Small intestine (tissue), 7 donors: ENCODE measurements at regions not wholly inside any gene's neighbourhood (a gene's known extent, or its start where the extent isn't known, plus 50 kb on each side); places are given as distances from the start of the nearest gene placed in this dataset.
"Not testable (repeated sequence)": the region's sequence is repeated elsewhere in the genome, so short reads cannot be mapped to it uniquely, and the experiment has no call there.

ENCODE experiments used
- DNase-seq, 2 donors: peaks; one replicate each; pipeline versions ENCODE4 v3.0.0 to v3.0.0-alpha.2; 2013
- FAIRE-seq: peaks from 2 replicates; lab custom pipeline; 2012; peaks lifted over from hg19 to GRCh38; lab: Jason Lieb, UNC
- H3K27ac ChIP-seq, 3 donors: one replicate each; pipeline ENCODE4 v1.5.1; 2013; ENCODE audit warnings: low read length in 2 of 3, mild to moderate bottlenecking in 2 of 3, control low read depth in 1 of 3, inconsistent platforms in 1 of 3, low read depth in 1 of 3, moderate library complexity in 1 of 3
- H3K27me3 ChIP-seq, 3 donors: one replicate each; pipeline ENCODE4 v1.6.1; 2013; ENCODE audit warnings: low read length in 3 of 3, inconsistent platforms in 1 of 3; ENCODE audit not compliant: control insufficient read depth in 3 of 3, insufficient read depth in 3 of 3
- H3K36me3 ChIP-seq, 3 donors: one replicate each; pipeline ENCODE4 v1.6.1; 2013; ENCODE audit warnings: low read length in 3 of 3, inconsistent platforms in 1 of 3, low read depth in 1 of 3, mild to moderate bottlenecking in 1 of 3, moderate library complexity in 1 of 3; ENCODE audit not compliant: control insufficient read depth in 3 of 3, insufficient read depth in 2 of 3
- H3K4me1 ChIP-seq, 3 donors: one replicate each; pipeline ENCODE4 v1.6.1; 2013; ENCODE audit warnings: low read length in 2 of 3, inconsistent platforms in 1 of 3, low read depth in 1 of 3, mild to moderate bottlenecking in 1 of 3, moderate library complexity in 1 of 3; ENCODE audit not compliant: control insufficient read depth in 3 of 3, insufficient read depth in 2 of 3
- H3K4me3 ChIP-seq, 3 donors: one replicate each; pipeline ENCODE4 v1.5.1; 2013; ENCODE audit warnings: low read length in 3 of 3, control low read depth in 1 of 3, inconsistent platforms in 1 of 3, low read depth in 1 of 3, mild to moderate bottlenecking in 1 of 3, moderate library complexity in 1 of 3
- H3K9me3 ChIP-seq, 2 donors: one replicate each; pipeline ENCODE4 v1.6.1; 2013; ENCODE audit warnings: low read depth in 1 of 2, low read length in 1 of 2; ENCODE audit not compliant: control insufficient read depth in 2 of 2, insufficient read depth in 1 of 2
- WGBS, 3 donors: extraction: QIAGEN DNeasy Blood & Tissue Kit; methylation state at CpG; one replicate each; pipeline ENCODE4 v1.1.7; 2013; 5-methylcytosine and 5-hydroxymethylcytosine counted together
- donor health status: healthy with polysubstance abuse.
- donor health status: control.
- donor health status: control.
- donor health status: Bipolar disorder and iron deficiency.
- donor health status: healthy.

DNA sequence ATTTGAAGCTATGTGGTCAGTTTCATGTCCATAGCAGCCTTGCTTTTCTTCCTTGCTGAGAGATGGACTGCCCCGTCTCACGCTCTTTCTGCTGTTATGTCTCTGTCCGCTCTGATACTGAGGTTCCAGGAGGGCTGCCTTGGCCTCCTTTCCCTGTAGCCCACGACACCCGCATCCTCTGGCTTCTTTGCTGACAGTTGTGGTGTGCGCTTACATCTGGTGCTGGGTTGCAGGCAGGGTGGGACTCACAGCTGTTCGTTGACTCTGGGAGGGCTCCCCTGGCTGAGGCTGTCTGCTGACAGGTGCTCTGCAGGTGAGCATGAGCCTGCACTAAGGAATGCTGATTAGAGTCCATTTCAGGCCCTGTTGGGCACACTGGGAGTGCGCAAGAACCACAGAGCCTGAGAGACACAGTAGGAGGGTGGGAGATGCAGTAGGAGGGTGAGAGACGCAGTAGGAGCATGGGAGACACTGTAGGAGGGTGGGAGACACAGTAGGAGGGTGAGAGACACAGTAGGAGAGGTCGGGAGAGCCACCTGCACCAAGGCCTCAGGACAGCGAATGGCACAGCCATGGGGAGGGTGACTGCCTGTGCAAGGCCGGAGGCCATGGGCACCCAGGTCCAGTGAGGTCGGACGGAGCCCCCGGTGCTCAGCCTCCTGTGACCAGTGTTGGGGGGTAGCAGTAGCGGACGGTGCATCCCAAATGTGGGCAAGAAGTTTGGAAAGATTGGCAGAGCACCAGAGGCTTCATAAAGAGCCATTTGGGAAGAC, 71.5 kb downstream of the NPIPB11 start:
- not testable (repeated sequence) for H3K27me3 ChIP-seq, H3K36me3 ChIP-seq, H3K4me3 ChIP-seq, DNase-seq, H3K27ac ChIP-seq, H3K9me3 ChIP-seq, FAIRE-seq, H3K4me1 ChIP-seq
- 90 to 93% (median 92%) methylated on average over 11 to 17 of the region's 17 CpGs for WGBS, 3 donors

DNA sequence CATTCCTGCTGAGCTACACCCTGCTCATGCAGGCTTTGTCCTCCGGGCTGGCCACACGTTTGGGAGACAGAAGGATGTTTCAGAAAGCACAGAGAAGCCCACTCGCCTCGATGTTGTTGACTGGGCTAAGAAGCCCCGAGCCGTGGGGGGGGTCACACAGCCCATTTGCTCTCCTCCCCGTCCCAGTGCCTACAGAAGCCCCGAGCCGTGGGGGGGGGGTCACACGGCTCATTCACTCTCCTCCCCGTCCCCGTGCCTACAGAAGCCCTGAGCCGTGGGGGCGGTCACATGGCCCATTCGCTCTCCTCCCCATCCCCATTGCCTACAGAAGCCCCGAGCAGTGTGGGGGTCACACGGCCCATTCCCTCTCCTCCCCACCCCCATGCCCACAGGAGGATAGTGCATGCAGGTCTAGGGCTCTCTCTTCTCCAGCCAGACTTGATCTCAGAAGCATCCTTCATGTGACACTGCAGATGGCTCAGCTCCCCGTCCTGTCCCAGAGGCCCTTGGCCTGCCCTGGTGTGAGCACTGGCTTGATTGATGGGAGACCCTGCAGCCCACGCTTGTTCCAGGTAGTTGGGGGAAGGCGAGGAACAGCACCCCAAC, 72.9 kb downstream of the NPIPB11 start:
- not testable (repeated sequence) for H3K27ac ChIP-seq, FAIRE-seq, H3K9me3 ChIP-seq, H3K4me3 ChIP-seq, DNase-seq, H3K36me3 ChIP-seq, H3K4me1 ChIP-seq, H3K27me3 ChIP-seq
- 90 to 94% (median 91%) methylated on average over 16 to 19 of the region's 20 CpGs for WGBS, 3 donors

DNA sequence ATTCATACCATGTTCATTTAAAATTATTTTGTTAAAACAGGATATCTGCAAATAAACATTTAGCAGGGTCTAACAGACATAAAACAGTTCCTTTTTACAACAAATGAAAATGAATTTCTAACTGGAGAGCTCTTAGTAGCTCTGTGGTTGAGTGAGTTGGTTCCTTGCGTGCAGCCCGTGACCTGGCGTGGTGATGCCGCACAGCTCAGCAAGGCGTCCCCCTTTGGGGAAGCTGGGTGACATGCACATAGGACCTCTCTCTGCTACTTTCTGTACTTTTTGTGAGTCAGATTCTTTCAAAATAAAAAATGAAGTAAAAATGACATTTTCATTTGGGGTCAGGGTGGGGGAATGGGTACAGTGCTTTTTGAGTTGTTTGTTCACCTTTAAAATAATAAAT, 75.9 kb downstream of the NPIPB11 start:
- not testable (repeated sequence) for DNase-seq, H3K4me3 ChIP-seq, H3K36me3 ChIP-seq, H3K27me3 ChIP-seq, FAIRE-seq, H3K4me1 ChIP-seq, H3K9me3 ChIP-seq, H3K27ac ChIP-seq
- WGBS, 3 donors, result 91 to 99% (median 92%) methylated on average over 2 to 5 of the region's 5 CpGs

DNA sequence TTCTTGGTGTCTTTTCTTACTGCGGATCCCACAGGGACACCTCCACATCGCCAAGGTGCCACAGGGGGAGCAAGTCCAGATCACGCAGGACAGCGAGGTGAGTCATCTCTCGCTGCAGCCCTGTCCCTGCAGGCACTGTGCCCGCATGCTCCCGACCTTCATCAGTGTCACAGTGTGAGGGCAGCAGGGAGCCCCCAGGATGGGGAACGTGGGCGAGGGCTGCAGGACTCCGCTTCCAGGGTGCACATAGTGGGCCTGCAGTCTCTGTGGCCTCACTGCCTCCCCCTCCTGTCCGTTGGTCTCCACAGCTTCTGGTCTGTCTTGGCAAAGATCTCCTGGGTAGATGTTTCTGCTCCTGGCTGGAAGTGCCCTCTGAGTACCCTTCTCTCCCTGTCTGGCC, 78.0 kb downstream of the NPIPB11 start:
- FAIRE-seq, H3K9me3 ChIP-seq, H3K27ac ChIP-seq, DNase-seq, H3K4me1 ChIP-seq, H3K36me3 ChIP-seq, H3K4me3 ChIP-seq, H3K27me3 ChIP-seq: not testable (repeated sequence)
- WGBS, 3 donors, result 90 to 92% (median 90%) methylated on average over 11 of the region's 11 CpGs

DNA sequence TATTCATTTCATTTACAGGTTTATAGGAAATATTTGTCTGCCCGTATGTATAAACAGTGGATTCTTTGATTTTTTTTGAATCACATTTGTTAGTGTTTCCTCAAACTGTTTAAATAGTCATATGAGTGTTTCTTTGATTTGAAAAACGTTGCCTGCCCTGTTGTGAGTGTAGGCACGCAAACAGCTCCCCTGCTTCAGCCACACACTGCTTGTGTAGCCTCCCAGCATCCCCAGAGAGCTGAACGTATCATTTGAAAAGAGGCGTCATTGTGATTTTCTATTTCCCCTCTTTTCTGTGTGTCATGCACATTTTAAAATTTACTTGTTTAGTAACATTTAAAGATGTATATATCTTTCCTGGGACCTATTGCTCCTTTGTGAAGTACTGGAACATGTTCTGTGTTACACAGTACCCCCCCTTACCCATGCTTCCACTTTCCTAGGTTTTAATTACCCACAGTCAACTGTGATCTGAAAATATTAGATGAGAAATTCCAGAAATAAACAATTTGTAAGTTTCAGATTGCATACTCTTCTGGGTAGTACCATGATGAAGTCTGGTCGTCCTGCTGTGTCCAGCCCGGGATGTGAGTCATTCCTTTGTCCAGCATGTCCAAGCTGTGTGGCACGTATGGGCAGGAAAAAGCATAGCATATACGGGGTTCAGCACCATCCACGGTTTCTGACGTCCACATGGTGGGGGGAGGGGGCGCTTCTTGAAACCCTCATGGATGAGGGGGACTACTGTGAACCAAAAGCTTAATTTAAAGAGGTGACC, 78.7 kb downstream of the NPIPB11 start:
- H3K4me3 ChIP-seq, FAIRE-seq, H3K36me3 ChIP-seq, H3K27me3 ChIP-seq, H3K4me1 ChIP-seq, H3K9me3 ChIP-seq, H3K27ac ChIP-seq, DNase-seq: not testable (repeated sequence)
- WGBS, 3 donors, result 70 to 80% (median 72%) methylated on average over 12 of the region's 12 CpGs

DNA sequence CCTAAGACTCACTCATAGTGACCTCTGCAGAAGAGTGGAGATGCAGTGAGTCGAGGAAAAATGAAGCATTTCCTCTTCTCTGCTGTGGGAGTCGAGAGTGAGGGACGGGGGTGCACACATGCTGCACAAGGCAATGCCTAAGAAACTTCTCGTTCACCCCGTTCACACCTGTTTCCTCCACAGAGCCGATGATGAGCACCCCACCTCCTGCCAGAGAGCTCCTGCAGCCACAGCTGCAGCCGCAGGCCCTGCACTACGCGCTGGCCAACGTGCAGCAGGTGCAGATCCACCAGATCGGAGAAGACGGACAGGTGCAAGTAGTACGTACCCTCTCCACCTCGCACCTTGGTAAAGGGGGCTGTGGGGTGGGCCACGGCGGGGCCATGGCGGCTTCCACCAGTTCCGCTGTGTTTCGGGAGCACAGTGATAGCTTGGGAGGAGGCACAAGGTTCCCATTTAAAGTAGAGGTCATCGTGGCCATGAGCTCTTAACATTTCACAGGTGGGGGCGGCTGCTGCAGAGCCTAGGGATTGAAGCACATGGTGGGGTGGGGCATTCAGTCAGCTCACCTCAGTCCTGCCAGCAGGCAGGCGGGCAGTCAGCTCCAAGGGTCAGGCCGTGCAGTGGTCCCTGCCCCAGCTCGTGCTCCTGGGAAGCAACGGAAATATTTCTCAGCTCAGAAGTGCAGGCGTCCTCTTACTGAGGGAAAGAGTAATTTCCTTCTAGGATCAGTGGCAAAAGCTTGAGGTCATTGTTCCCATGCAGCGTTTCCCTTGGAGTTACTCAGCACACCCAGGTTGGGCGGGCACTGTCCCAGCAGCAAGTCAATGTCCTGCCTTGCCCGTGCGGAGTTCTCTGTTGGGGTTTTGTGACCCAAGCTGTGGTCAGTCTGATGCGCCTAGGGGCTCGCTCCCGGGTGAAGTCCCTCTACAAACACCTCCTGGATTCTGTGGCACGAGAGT, 80.1 kb downstream of the NPIPB11 start:
- not testable (repeated sequence) for H3K4me3 ChIP-seq, H3K36me3 ChIP-seq, H3K4me1 ChIP-seq, FAIRE-seq, DNase-seq, H3K9me3 ChIP-seq, H3K27me3 ChIP-seq, H3K27ac ChIP-seq
- WGBS, 3 donors, result 80 to 86% (median 86%) methylated on average over 21 to 31 of the region's 34 CpGs

DNA sequence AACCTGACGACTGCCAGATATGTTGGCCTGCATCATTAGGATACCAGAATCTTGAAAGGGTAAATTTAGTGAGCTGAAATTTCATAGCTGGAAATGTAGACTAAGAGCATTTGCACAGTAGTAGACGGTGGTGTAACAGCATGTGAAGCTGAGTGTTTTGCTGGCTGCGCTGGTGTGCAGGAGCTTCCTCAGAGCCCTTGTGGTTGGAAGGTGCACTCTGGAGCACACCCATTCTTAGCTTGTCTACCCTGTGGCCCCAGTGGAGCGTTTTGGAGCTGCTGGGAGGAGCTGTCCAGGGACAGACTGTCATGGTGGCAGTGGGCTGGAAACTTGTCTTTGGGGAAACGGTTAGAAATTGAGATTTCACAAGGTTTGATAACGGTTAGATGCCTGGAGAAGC, 82.8 kb downstream of the NPIPB11 start:
- 86 to 87% (median 87%) methylated on average over 6 of the region's 6 CpGs for WGBS, 3 donors
- H3K4me3 ChIP-seq, H3K36me3 ChIP-seq, H3K27me3 ChIP-seq, H3K27ac ChIP-seq, DNase-seq, H3K4me1 ChIP-seq, FAIRE-seq, H3K9me3 ChIP-seq: not testable (repeated sequence)

DNA sequence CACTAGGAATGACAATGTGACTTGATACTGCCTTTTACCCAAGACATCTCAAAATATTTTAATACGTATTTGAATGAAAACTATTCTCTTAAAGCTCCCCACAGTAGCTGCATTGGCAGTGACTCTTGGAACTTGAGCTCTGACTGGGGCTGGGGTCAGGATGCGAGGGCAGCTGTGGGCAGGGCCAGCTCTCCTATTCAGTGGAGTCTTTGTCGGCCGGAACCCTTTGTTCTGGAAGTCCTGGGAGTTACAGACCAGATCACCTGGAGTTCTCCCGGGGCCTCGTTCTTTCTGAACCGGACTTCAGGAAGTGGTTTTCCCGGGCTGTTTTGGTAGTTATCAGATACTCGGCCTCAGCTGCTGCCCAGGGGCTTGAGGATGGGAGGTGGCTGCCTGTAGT, 84.9 kb downstream of the NPIPB11 start:
- no peaks in the 10 kb centered on the region for H3K36me3 ChIP-seq
- H3K27ac ChIP-seq, result no peak overlapping the region
- no peaks in the 10 kb centered on the region for H3K9me3 ChIP-seq
- H3K4me3 ChIP-seq, result no peak overlapping the region
- no peak for FAIRE-seq
- WGBS, 3 donors, result 84 to 90% (median 88%) methylated on average over 9 of the region's 9 CpGs
- no peak for DNase-seq
- no peaks in the 10 kb centered on the region for H3K27me3 ChIP-seq
- no peaks in the 10 kb centered on the region for H3K4me1 ChIP-seq
